Spleen (tissue), 11 donors: ENCODE measurements at regions not wholly inside any gene's neighbourhood (a gene's known extent, or its start where the extent isn't known, plus 50 kb on each side); places are given as distances from the start of the nearest gene placed in this dataset.

Source experiments
- DNase-seq: peaks from one replicate; pipeline ENCODE4 v3.0.0-alpha.2; 2020
- H3K27ac ChIP-seq, 8 donors: fragments of 200-600 bp; sonication (generic) in 7 of 8; 1 replicate in 4 of 8; 2 replicates in 4 of 8; pipeline versions ENCODE4 v1.5.0 to v1.8.0; 2016 to 2021; ENCODE audit warnings: inconsistent platforms in 4 of 8, mild to moderate bottlenecking in 4 of 8, moderate library complexity in 1 of 8
- H3K27me3 ChIP-seq, 7 donors: fragments of 200-600 bp; sonication (generic) in 6 of 7; replicated peaks in 1 of 7; 1 replicate in 4 of 7; 2 replicates in 3 of 7; pipeline versions ENCODE4 v1.5.0 to v1.8.0; 2016 to 2021; ENCODE audit warnings: inconsistent platforms in 3 of 7, mild to moderate bottlenecking in 1 of 7
- H3K36me3 ChIP-seq, 6 donors: fragments of 200-600 bp; sonication (generic) in 5 of 6; 1 replicate in 4 of 6; 2 replicates in 2 of 6; pipeline versions ENCODE4 v1.5.0 to v1.8.0; 2016 to 2021; ENCODE audit warnings: inconsistent platforms in 2 of 6
- H3K4me1 ChIP-seq, 6 donors: fragments of 200-600 bp; sonication (generic) in 5 of 6; 1 replicate in 3 of 6; 2 replicates in 3 of 6; pipeline versions ENCODE4 v1.5.0 to v1.8.0; 2016 to 2021; ENCODE audit warnings: inconsistent platforms in 3 of 6
- H3K4me3 ChIP-seq, 8 donors: fragments of 200-600 bp; sonication (generic) in 7 of 8; 1 replicate in 4 of 8; 2 replicates in 4 of 8; pipeline versions ENCODE4 v1.5.0 to v1.8.0; 2016 to 2021; ENCODE audit warnings: inconsistent platforms in 4 of 8, mild to moderate bottlenecking in 4 of 8, moderate library complexity in 2 of 8
- H3K9me3 ChIP-seq, 8 donors: fragments of 200-600 bp; sonication (generic) in 7 of 8; 1 replicate in 4 of 8; 2 replicates in 4 of 8; pipeline versions ENCODE4 v1.5.0 to v1.8.0; 2016 to 2021; ENCODE audit warnings: inconsistent platforms in 4 of 8
- CTCF ChIP-seq, 11 experiments: fragments of 200-600 bp in 7 of 11; fragments of 450-650 bp in 4 of 11; sonication (generic) in 4 of 11; IDR thresholded peaks in 8 of 11; conservative IDR thresholded peaks in 3 of 11; 1 replicate in 7 of 11; 2 replicates in 4 of 11; pipeline versions ENCODE4 v1.4.0 to v1.8.0; 2016 to 2021; ENCODE audit warnings: antibody characterized with exemption in 11 of 11, inconsistent platforms in 4 of 11, mild to moderate bottlenecking in 1 of 11
- POLR2A ChIP-seq, 3 donors: fragments of 450-650 bp; IDR thresholded peaks; one replicate each; pipeline ENCODE4 v1.5.1; 2017; ENCODE audit warnings: antibody characterized with exemption in 3 of 3, mild to moderate bottlenecking in 1 of 3
- POLR2AphosphoS5 ChIP-seq, 3 donors: sonication (generic); formaldehyde crosslinking; IDR thresholded peaks; one replicate each; pipeline ENCODE4 v1.5.1; 2017; ENCODE audit warnings: antibody characterized with exemption in 3 of 3
- WGBS, 5 donors: extraction: QIAGEN DNeasy Blood & Tissue Kit in 3 of 5; methylation state at CpG; one replicate each; pipeline versions ENCODE4 v1.1.5 to v1.1.7; 2013 to 2018; 5-methylcytosine and 5-hydroxymethylcytosine counted together
- intact Hi-C: fragments of 100-400 bp; cut with DNase I; formaldehyde crosslinking; loops from one replicate; pipeline ENCODE4 v1.15.0; 2023; ENCODE audit warnings: low total_unique reads
- donor health status: healthy with polysubstance abuse.
- donor health status: DM: no; HTN: no; CAD: no; lungs with moderate emphysema.
- donor health status: DM: no; HTN: no; CAD: no.
- donor health status: Bipolar disorder and iron deficiency.
- donor health status: healthy.
- donor health status: DM: no; HTN: no; CAD: no.
- donor health status: DM: yes; HTN: yes; CAD: no.

- 37 to 59% (median 53%) methylated on average over 5 of the region's 5 CpGs for WGBS, 5 donors
- peaks cover 28 to 70% (median 50%) of the 10 kb centered on the region in 6 donors for H3K4me1 ChIP-seq
- no peak for DNase-seq
- no peaks in the 10 kb centered on the region for H3K9me3 ChIP-seq
- TF ChIP-seq POLR2AphosphoS5 (IDR thresholded peaks at IDR 0.05) (no peak), POLR2A (IDR thresholded peaks at IDR 0.05) (no peak), CTCF (IDR thresholded peaks at IDR 0.05 in 8 of 11, conservative IDR thresholded peaks at IDR 0.05 in 3 of 11) (no peak)
- no peaks in the 10 kb centered on the region for H3K36me3 ChIP-seq
- no peak overlapping the region for H3K4me3 ChIP-seq
- intact Hi-C loops: no loop called here
- H3K27me3 ChIP-seq: no peaks in the 10 kb centered on the region
- H3K27ac ChIP-seq: peak overlapping the region in 2 of 8 donors; percentile 12 to 16
These were observed 84.1 kb upstream of the SLC38A2 start for GRCh38 chr12:46456356-46457334.

DNA sequence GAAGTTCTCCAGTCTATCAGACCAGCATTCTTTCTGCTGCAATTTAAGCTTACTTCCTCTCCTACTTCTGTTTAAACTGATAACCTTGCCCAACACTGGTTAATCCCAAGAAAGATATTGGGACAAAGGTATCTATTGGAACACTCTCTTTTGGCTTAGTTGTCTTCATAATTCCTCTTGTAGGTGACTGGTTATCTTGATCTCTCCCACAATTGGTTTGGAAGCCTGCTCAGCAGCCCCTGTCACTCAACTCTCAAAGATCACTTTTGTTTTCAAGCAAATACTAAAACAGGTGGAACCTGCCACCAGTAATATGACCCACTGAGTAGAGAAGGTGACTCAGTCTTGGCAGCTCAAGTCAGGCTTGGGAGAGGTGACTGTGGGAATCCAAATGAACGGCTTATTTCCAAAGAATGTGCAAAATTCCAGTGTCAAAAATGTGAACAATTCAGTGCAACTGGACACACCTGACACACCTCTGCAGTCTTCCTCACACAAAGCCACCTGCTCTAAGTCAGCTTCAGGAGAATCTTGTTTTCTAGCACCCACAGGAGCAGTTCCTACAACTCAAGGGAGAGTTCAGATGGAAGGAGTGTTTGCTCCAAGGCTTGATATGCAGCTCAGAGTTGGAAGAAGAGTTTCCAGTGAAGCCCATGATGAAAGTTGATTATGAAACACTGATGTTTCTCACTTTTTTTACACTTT is 83.2 kb upstream of the SLC38A2 start:
- intact Hi-C loops: no loop called here
- Histone ChIP-seq H3K4me3 (no peak overlapping the region), H3K27ac (peak overlapping the region in 2 of 8 donors; percentile 12 to 16), H3K36me3 (no peaks in the 10 kb centered on the region), H3K9me3 (no peaks in the 10 kb centered on the region), H3K27me3 (no peaks in the 10 kb centered on the region), H3K4me1 (peaks cover 24 to 66% (median 42%) of the 10 kb centered on the region in 6 donors)
- no peak for DNase-seq
- TF ChIP-seq CTCF (IDR thresholded peaks at IDR 0.05 in 8 of 11, conservative IDR thresholded peaks at IDR 0.05 in 3 of 11) (no peak), POLR2A (IDR thresholded peaks at IDR 0.05) (no peak), POLR2AphosphoS5 (IDR thresholded peaks at IDR 0.05) (no peak)
- WGBS, 5 donors: 82 to 89% (median 87%) methylated on average over 1 of the region's 1 CpG

DNA sequence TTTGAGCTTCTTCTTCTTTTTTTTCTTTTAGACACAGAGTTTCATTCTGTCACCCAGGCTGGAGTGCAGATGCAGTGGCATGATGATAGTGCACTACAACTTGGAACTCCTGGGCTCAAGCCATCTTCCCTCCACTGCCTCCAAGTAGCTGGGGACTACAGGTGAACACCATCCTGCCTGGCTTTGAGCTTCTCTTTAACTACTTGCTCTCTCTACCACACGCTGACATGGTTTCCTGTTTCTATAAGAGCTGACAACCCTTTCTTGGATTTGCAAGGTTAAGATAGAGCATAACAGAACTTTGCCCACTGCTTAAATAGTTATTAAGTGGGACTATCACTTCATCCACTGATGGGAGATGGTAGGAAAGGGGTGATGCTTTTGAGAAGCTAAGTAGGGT is 82.4 kb upstream of the SLC38A2 start:
- intact Hi-C loops: no loop called here
- no peak for DNase-seq
- peaks cover 16 to 66% (median 37%) of the 10 kb centered on the region in 6 donors for H3K4me1 ChIP-seq
- no peaks in the 10 kb centered on the region for H3K27me3 ChIP-seq
- no peak overlapping the region for H3K4me3 ChIP-seq
- 19 to 63% (median 25%) methylated on average over 1 of the region's 1 CpG for WGBS, 5 donors
- H3K36me3 ChIP-seq: no peaks in the 10 kb centered on the region
- no peaks in the 10 kb centered on the region for H3K9me3 ChIP-seq
- no peak overlapping the region for H3K27ac ChIP-seq
- TF ChIP-seq POLR2A (IDR thresholded peaks at IDR 0.05) (no peak), CTCF (IDR thresholded peaks at IDR 0.05 in 8 of 11, conservative IDR thresholded peaks at IDR 0.05 in 3 of 11) (no peak), POLR2AphosphoS5 (IDR thresholded peaks at IDR 0.05) (no peak)

DNA sequence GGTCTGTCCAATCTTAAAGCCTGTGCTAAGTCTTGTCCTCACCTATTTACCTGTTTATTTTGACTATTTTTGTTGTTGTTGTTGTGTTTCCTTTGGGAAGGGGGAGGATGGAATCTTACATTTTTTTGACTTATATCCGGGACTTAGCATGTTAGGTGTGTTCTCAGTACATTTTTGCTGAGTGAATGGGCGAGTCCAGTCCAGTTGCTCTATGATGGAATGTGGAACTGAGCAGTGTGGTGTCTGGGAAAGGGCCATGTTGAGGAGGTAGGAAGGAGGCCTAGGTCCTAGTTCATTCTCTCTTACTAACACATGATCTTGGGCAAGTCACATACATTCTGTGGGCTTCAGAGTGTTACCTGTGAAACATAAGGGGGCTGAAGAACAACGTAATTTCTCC is 80.9 kb upstream of the SLC38A2 start:
- no peak overlapping the region for H3K4me3 ChIP-seq
- no peak overlapping the region for H3K27ac ChIP-seq
- 94 to 99% (median 97%) methylated on average over 3 of the region's 3 CpGs for WGBS, 5 donors
- peaks cover under 1 to 54% (median 22%) of the 10 kb centered on the region in 6 donors for H3K4me1 ChIP-seq
- DNase-seq: no peak
- H3K9me3 ChIP-seq: no peaks in the 10 kb centered on the region
- TF ChIP-seq POLR2A (IDR thresholded peaks at IDR 0.05): no peak
- TF ChIP-seq CTCF (IDR thresholded peaks at IDR 0.05 in 8 of 11, conservative IDR thresholded peaks at IDR 0.05 in 3 of 11): no peak
- TF ChIP-seq POLR2AphosphoS5 (IDR thresholded peaks at IDR 0.05): no peak
- H3K36me3 ChIP-seq: no peaks in the 10 kb centered on the region
- no peaks in the 10 kb centered on the region for H3K27me3 ChIP-seq
- intact Hi-C loops: no loop called here
